Esophagus squamous epithelium (tissue), 4 donors: ENCODE measurements at regions not wholly inside any gene's neighbourhood (a gene's known extent, or its start where the extent isn't known, plus 50 kb on each side); places are given as distances from the start of the nearest gene placed in this dataset.

Experiments used
- CTCF ChIP-seq, 6 experiments: fragments of 450-650 bp in 4 of 6; fragments of 200-600 bp in 2 of 6; sonication (generic) in 2 of 6; IDR thresholded peaks; one replicate each; pipeline ENCODE4 v1.5.1; 2016 to 2019; ENCODE audit warnings: antibody characterized with exemption in 6 of 6, mild to moderate bottlenecking in 4 of 6, moderate library complexity in 4 of 6
- POLR2A ChIP-seq, 4 donors: fragments of 450-650 bp; IDR thresholded peaks; one replicate each; pipeline ENCODE4 v1.6.1; 2017; ENCODE audit warnings: antibody characterized with exemption in 4 of 4, mild to moderate bottlenecking in 4 of 4, moderate library complexity in 3 of 4

- no peak for TF ChIP-seq POLR2A (IDR thresholded peaks at IDR 0.05)
- TF ChIP-seq CTCF (IDR thresholded peaks at IDR 0.05), result no peak
Measured at GRCh38 chr4:56118055-56118454, 169.3 kb downstream of the CEP135 start.
